Stomach smooth muscle (tissue), 2 donors: ENCODE measurements at regions not wholly inside any gene's neighbourhood (a gene's known extent, or its start where the extent isn't known, plus 50 kb on each side); places are given as distances from the start of the nearest gene placed in this dataset.
A peak's percentile ranks its signal among the peaks of the same experiment; 100 is the strongest.

ENCODE experiments used
- H3K27ac ChIP-seq: one replicate; pipeline ENCODE4 v1.7.0; 2013; ENCODE audit warnings: mild to moderate bottlenecking, low read length, inconsistent platforms
- H3K27me3 ChIP-seq, 2 donors: one replicate each; pipeline ENCODE4 v1.7.0; 2013; ENCODE audit warnings: low read length in 2 of 2; ENCODE audit not compliant: insufficient read depth in 2 of 2, control insufficient read depth in 1 of 2
- H3K36me3 ChIP-seq, 2 donors: one replicate each; pipeline ENCODE4 v1.7.0; 2013; ENCODE audit warnings: low read length in 2 of 2; ENCODE audit not compliant: control insufficient read depth in 2 of 2, insufficient read depth in 2 of 2
- H3K4me1 ChIP-seq: one replicate; pipeline ENCODE4 v1.7.0; 2013; ENCODE audit warnings: low read length; ENCODE audit not compliant: control insufficient read depth, insufficient read depth
- H3K4me3 ChIP-seq, 2 donors: one replicate each; pipeline ENCODE4 v1.7.0; 2013; ENCODE audit warnings: low read length in 2 of 2
- H3K9ac ChIP-seq, 2 donors: one replicate each; pipeline ENCODE4 v1.7.0; 2013; ENCODE audit warnings: low read length in 2 of 2, mild to moderate bottlenecking in 1 of 2
- H3K9me3 ChIP-seq, 2 donors: one replicate each; pipeline ENCODE4 v1.7.0; 2013; ENCODE audit warnings: low read length in 2 of 2; ENCODE audit not compliant: control insufficient read depth in 2 of 2
- donor health status: healthy.
- donor health status: Pancreatic carcinoma.

DNA sequence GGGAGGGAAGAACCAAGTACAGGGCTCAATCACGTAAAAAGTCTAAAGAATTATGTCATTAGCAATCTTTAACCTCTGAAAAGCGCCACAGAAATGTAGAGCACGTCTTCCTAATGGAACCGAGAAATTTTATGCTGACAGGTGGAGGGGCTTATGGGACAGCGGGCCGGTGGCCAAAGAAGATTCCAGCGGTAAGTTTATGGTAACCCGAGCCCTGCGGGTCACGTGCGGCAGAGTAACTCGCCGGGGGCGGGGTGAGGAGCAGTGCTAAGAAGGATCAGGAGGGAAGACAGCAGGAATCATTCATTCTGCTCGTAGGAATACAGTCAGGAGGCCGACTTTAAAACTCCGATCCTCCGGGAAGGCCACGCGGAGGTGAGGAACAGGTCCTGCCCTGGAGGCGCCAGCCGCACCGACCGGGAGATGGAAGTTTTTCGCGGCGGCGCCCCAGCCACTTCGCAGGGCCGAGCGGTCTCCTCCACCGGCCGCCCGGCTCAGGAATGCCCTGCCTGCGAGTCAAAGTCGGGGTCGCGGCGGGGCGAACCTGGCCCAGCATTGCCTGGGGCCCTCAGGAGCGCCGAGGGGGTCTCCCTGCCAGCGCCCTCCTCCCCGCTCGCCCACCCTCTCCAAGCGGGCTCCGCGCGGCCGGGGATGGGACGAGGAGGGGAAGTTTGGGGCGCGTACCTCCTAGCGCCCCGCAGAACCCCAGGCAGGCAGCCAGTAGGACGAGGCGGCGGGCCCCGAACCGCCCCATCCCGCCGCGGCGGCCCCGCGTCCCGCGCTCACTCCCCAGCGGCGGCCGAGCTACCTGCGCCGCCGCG lies 101.8 kb downstream of the ESM1 start:
- peaks cover 0 to 2% of the 10 kb centered on the region in 2 donors for H3K27me3 ChIP-seq
- H3K27ac ChIP-seq = no peak overlapping the region
- H3K4me1 ChIP-seq = peaks cover 5% of the 10 kb centered on the region
- H3K36me3 ChIP-seq = no peaks in the 10 kb centered on the region
- H3K4me3 ChIP-seq = peak overlapping the region; percentile 53 to 75
- peak overlapping the region; percentile 46 to 69 for H3K9ac ChIP-seq
- no peaks in the 10 kb centered on the region for H3K9me3 ChIP-seq

DNA sequence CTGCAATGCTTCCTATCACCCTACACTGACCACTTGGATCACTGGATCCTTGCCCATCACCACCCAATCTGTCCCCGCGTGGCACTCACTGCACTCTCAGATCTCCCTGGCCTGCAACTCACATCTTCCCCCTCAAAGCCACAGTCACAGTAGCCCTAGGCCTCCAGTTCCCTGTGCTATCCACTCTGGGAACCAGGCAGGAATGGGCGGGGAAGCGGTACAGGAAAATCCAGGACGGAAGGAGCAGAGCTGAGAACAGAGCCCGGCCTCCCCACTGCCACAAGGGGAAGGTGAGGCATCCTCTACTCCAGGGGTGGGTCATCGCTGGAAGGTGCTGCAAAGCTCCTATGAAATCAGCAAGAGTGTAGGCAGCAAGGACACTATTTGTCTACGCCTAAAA lies 102.6 kb downstream of the ESM1 start:
- Histone ChIP-seq H3K9ac (peak overlapping the region in 1 of 2 donors; percentile 46), H3K4me3 (peak overlapping the region; percentile 53 to 75)

DNA sequence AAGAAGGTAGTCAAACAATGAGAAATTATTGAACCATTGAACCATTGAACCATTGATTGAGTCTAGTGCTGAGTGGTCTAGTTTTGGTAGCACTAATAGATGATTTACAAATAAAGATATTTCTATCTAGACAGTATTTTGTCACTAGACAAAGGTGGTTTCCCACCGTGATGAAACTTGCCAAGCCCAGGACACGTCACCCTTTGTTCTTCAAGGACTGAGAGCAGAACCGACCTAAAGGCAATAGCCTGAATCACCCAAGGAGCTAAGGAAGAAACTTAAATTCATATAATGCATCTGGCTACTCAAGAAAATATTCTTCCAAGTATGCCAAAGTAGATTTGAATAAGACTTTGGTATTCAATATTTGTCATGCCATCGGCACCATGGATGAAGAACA lies 103.3 kb downstream of the ESM1 start:
- H3K9ac ChIP-seq = no peak overlapping the region
- H3K27ac ChIP-seq = no peak overlapping the region
- peaks cover 5% of the 10 kb centered on the region for H3K4me1 ChIP-seq
- no peaks in the 10 kb centered on the region for H3K27me3 ChIP-seq
- H3K36me3 ChIP-seq = no peaks in the 10 kb centered on the region
- H3K4me3 ChIP-seq = no peak overlapping the region
- no peaks in the 10 kb centered on the region for H3K9me3 ChIP-seq

More for the DNA sequence above, 102.6 kb downstream of the ESM1 start:
- Histone ChIP-seq H3K9me3 (no peaks in the 10 kb centered on the region), H3K27me3 (peaks cover 0 to 2% of the 10 kb centered on the region in 2 donors), H3K27ac (no peak overlapping the region), H3K4me1 (peaks cover 5% of the 10 kb centered on the region), H3K36me3 (no peaks in the 10 kb centered on the region)

DNA sequence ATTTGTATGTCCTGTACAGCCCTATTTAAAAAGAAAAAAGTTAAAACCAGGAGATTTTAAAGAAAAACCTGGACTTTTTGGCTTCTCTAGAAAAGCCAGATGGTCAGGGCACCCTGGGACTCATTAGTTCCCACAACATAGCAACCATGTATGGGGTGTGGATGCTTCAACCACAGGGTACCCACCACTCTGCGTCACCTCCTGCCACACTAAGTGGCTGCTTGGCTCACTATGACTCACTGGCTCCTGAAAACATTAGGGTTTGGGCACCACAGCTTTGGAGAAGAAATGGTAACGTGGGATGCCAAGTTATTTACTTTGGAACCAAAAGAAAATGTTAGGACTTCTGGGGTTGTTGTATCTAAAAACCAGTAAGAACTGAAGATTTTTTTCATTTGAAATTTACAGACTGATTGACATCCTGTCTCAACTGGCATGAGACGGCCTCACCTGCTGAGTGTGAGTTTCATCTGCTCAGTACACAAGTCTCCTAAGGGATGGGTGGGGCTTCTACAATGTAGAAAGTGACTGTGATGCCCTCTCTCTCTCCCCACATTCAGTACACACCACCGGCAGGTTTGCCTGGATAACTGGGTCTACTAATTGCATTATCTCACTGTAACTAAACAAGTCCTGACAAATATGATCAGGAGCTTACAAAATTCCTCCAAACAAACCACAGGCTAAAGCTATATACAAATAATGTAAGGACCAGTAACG lies 103.9 kb downstream of the ESM1 start:
- Histone ChIP-seq H3K27me3 (peaks cover 0 to 2% of the 10 kb centered on the region in 2 donors), H3K4me3 (no peak overlapping the region), H3K27ac (no peak overlapping the region), H3K9ac (no peak overlapping the region), H3K9me3 (no peaks in the 10 kb centered on the region), H3K4me1 (peaks cover 5% of the 10 kb centered on the region), H3K36me3 (no peaks in the 10 kb centered on the region)

DNA sequence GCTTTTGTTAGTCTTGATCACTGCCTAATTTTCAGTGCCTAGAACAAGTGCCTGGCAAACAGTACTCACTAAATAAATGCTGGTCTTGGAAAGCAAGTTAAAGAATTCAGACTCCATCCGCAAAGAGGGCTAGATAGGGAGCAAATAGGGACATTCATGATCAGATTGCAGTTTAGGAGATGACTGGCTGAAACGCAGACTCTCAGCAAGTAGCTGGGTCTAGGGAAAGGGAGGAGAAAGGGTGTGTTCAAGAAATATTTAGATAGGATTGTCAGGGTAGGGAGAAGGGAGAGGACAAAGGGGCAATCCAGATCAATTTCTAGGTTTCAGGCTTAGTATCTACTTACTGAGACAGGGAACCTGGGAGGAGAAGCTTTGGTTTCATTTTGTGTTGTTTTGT lies 108.4 kb downstream of the ESM1 start:
- no peaks in the 10 kb centered on the region for H3K4me1 ChIP-seq
- H3K4me3 ChIP-seq = no peak overlapping the region
- H3K9ac ChIP-seq = no peak overlapping the region
- H3K27ac ChIP-seq = no peak overlapping the region
- H3K9me3 ChIP-seq = no peaks in the 10 kb centered on the region
- no peaks in the 10 kb centered on the region for H3K36me3 ChIP-seq
- peaks cover 0 to 2% of the 10 kb centered on the region in 2 donors for H3K27me3 ChIP-seq

DNA sequence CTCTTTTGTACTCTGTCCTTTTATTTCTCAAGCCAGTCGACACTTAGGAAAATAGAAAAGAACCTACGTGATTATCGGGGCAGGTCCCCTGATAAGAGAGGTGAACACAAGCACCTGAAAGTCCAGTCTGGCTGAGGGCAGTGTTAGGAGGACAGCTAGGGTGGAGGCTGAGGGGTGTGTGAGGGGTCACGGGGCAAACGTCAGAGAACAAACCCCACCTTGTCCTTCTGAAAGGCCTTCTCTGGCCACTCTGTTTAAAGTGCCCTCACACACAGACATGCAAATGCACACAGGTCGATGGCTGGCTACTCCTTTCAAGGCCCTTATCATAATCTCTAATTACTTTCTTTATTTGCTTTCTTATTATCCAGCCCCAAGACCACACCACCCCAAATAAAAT lies 108.8 kb downstream of the ESM1 start:
- peaks cover 0 to 2% of the 10 kb centered on the region in 2 donors for H3K27me3 ChIP-seq
- H3K9ac ChIP-seq = no peak overlapping the region
- H3K9me3 ChIP-seq = no peaks in the 10 kb centered on the region
- no peak overlapping the region for H3K4me3 ChIP-seq
- no peak overlapping the region for H3K27ac ChIP-seq
- no peaks in the 10 kb centered on the region for H3K36me3 ChIP-seq
- no peaks in the 10 kb centered on the region for H3K4me1 ChIP-seq

DNA sequence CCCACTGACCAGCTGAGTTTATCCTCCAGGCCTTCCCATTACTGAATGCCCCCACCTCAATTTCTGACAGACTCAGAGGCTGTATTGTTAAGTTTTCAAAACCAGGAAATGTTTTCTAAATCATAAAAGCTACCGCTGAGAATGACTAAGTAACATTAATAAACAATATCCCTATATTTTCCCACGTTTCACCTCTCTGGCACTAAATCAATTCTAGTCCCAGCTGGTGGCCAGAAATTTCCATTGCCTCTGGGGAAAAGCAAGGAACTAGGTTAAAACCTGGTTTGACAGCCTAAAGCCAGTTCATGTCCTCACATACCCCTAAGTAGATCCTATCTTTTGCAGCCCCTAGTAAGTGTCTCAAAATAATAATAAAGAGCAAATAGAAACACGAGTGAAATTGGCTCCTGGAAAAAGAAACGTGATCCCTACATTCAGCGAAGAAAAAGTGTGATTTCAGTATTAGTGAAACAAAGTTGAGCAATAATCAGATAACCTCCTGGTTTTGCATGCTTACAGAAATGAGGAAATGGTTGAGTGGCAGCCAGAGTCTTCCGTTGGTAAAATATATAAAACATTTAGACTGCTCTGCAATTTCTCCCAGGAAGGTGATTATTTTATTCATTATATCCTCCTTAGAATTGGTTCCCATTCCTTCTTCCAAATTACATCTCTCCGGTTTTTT lies 110.9 kb downstream of the ESM1 start:
- H3K27me3 ChIP-seq = peaks cover 0 to 2% of the 10 kb centered on the region in 2 donors
- no peak overlapping the region for H3K9ac ChIP-seq
- H3K4me1 ChIP-seq = no peaks in the 10 kb centered on the region
- no peaks in the 10 kb centered on the region for H3K9me3 ChIP-seq
- H3K36me3 ChIP-seq = no peaks in the 10 kb centered on the region
- no peak overlapping the region for H3K27ac ChIP-seq
- no peak overlapping the region for H3K4me3 ChIP-seq

DNA sequence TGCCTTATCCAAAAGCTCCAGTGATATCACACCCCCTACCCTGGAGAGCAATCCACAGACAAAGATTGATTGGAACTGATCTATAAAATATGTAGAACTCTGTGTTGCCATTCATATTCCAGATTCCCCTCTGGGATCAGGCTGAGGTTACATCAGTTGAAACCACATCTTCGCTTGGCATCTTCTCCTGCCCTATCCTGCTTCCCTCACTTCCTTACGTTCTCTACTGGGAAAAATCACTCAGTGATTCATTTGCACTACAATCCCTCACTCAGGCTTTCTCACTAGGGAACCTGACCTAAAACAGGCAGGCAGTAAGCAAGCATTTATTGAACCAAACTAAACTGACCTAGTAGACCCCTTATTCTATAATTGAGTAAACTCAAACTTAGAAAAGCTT lies 111.7 kb downstream of the ESM1 start:
- H3K27ac ChIP-seq = no peak overlapping the region
- no peaks in the 10 kb centered on the region for H3K9me3 ChIP-seq
- H3K36me3 ChIP-seq = no peaks in the 10 kb centered on the region
- peaks cover 0 to 2% of the 10 kb centered on the region in 2 donors for H3K27me3 ChIP-seq
- H3K4me3 ChIP-seq = no peak overlapping the region
- no peaks in the 10 kb centered on the region for H3K4me1 ChIP-seq
- no peak overlapping the region for H3K9ac ChIP-seq

DNA sequence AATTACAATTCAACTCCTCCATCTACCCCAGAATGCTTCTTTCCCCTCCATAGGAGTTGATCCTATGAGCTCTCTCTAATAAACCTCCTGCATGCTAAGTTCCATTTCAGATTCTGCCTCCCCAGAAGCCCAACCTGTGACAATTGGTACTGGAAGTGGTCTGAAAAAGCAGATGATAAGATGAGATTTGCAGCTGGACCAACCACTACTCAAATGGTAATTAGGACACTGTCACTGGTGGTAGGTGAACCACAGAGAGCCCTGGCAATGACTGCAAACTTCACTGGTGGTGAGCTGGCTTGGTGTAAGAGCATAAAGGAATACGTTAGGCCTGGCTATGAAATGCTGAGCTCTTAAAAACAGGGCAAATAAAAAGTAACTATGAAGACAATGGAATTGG lies 112.6 kb downstream of the ESM1 start:
- Histone ChIP-seq H3K4me1 (no peaks in the 10 kb centered on the region), H3K9me3 (no peaks in the 10 kb centered on the region), H3K4me3 (no peak overlapping the region), H3K27me3 (peaks cover 0 to 2% of the 10 kb centered on the region in 2 donors), H3K27ac (no peak overlapping the region), H3K36me3 (no peaks in the 10 kb centered on the region), H3K9ac (no peak overlapping the region)

DNA sequence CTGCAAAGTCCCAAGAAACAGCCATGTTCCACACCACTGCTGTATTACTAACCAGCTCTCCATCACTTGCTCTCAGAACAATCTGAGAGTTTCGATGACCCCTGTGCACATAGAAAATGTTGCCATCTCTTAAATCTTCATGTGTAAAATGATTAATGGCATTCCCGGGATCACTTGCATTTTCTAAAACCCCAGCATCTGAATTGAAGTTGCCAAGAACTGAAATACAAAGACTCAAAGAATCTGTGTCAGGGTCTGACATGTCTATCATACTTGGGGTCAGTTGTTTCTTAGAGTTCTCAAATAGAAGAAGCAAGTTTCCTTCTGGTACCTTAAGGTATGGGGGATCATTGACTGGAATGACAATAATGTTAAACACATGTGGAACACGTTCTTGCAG lies 115.1 kb downstream of the ESM1 start:
- no peak overlapping the region for H3K4me3 ChIP-seq
- no peaks in the 10 kb centered on the region for H3K36me3 ChIP-seq
- H3K4me1 ChIP-seq = no peaks in the 10 kb centered on the region
- H3K9ac ChIP-seq = no peak overlapping the region
- no peaks in the 10 kb centered on the region for H3K9me3 ChIP-seq
- no peaks in the 10 kb centered on the region for H3K27me3 ChIP-seq
- H3K27ac ChIP-seq = no peak overlapping the region
